ENCODE measurements at regions not wholly inside any gene's neighbourhood (a gene's known extent, or its start where the extent isn't known, plus 50 kb on each side); places are given as distances from the start of the nearest gene placed in this dataset.

- TF ChIP-seq, protein P1, sequence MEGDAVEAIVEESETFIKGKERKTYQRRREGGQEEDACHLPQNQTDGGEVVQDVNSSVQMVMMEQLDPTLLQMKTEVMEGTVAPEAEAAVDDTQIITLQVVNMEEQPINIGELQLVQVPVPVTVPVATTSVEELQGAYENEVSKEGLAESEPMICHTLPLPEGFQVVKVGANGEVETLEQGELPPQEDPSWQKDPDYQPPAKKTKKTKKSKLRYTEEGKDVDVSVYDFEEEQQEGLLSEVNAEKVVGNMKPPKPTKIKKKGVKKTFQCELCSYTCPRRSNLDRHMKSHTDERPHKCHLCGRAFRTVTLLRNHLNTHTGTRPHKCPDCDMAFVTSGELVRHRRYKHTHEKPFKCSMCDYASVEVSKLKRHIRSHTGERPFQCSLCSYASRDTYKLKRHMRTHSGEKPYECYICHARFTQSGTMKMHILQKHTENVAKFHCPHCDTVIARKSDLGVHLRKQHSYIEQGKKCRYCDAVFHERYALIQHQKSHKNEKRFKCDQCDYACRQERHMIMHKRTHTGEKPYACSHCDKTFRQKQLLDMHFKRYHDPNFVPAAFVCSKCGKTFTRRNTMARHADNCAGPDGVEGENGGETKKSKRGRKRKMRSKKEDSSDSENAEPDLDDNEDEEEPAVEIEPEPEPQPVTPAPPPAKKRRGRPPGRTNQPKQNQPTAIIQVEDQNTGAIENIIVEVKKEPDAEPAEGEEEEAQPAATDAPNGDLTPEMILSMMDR (IDR thresholded peaks at IDR 0.05) = no peak
- TF ChIP-seq POLR2A (IDR thresholded peaks at IDR 0.05) = no peak
Measured at GRCh38 chr17:79534111-79534510, 76.7 kb downstream of the RBFOX3 start.
